GM21723 (cell line): ENCODE measurements at regions not wholly inside any gene's neighbourhood (a gene's known extent, or its start where the extent isn't known, plus 50 kb on each side); places are given as distances from the start of the nearest gene placed in this dataset.
"Not testable (repeated sequence)": the region's sequence is repeated elsewhere in the genome, so short reads cannot be mapped to it uniquely, and the experiment has no call there.

Experiments
- ATAC-seq: cut with Tn5 transposase; IDR thresholded peaks from one replicate; pipeline ENCODE4 v1.9.1; 2021; ENCODE audit warnings: mild to moderate bottlenecking, moderate library complexity; ENCODE audit not compliant: unreplicated experiment

DNA sequence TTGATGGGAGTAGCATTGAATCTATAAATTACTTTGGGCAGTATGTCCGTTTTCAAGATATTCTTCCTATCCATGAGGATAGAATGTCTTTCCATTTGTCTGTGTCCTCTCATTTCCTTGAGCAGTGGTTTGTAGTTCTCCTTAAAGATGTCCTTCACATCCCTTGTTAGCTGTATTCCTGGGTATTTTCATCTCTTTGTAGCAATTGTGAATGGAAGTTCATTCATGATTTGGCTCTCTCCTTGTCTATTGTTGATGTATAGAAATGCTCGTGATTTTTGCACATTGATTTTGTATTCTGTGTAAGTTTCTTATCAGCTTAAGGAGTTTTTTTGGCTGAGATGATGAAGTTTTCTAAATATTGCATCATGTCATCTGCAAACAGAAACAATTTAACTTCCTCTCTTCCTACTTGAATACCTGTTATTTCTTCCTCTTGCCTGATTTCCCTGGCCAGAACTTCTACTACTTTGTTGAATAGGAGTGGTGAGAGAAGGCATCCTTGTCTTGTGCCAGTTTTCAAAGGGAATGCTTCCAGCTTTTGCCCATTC lies 741.0 kb downstream of the TMTC2 start:
- not testable (repeated sequence) for ATAC-seq

DNA sequence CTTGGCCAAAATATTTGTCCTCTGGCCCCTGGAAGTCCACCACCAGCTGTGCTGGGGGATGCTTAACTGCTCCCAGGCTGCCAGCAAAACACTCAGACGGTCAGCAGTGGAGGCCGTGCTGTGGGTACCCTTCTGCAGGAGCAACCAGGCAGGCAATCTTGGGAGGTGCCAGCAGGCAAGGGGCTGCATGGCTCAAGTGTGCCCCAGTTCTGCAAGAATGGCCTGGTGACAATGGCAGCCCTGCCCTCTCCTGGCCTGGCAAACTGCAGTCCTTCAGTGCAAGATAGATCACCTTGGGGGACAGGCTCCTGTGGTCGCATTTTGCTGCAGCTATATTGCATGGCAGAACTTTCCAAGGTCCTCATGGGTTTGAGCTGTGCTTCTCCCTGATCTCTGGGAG lies 728.3 kb downstream of the TMTC2 start:
- no peak for ATAC-seq

DNA sequence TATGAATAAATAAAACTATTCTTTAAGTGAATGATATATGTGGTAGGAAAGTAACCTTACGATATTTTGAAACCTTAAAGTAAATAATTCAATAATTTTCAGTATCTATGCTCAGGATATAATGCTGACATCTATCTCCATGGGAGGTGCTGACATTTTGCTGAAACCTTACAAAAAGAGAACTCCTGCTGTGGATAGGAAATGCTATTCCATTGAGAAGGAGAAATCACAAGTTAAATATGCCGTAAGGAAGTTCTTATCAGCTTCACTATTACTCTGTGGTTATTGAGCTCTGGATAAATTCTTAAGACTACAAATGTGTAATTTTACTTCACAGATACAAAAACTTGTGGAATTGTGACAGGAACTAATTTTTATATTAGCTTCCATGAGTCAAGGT lies 722.1 kb downstream of the TMTC2 start:
- ATAC-seq, result no peak

DNA sequence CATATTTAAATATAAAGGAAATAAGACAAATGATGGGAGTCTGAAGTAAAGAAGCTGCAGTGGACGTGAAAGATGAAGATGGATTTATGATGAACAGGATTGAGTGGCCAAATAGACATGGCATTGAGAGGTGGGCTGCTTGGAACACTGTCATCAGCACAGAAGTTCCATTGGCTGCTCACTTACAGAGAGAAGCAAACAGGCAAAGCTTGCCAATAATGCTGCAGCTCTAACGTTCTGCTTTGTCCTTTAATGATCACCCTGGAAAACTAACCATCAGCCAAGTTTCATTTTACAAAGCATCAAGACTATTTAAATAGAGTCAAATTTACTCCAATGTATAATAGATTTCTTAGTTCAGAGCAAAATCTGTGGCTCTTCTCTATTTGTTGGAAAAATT lies 721.4 kb downstream of the TMTC2 start:
- ATAC-seq, result no peak

DNA sequence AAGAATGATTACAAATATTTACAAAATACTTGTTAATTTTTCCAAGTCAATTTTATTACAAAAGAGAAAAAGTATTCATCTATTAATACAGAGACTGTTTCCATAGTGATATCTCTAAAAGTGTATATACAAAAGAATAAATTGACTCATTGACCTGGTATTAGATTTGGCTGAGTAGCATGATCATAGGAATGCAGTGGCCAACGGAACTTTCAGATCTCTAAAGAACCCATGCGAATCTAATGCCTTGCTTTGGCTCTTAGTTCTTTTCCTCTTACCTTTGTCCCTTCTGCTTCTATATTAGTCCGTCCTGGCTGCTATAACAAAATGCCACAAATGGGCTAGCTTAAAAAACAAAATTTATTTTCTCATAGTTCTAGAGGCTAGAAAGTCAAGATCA lies 717.8 kb downstream of the TMTC2 start:
- ATAC-seq, result no peak

DNA sequence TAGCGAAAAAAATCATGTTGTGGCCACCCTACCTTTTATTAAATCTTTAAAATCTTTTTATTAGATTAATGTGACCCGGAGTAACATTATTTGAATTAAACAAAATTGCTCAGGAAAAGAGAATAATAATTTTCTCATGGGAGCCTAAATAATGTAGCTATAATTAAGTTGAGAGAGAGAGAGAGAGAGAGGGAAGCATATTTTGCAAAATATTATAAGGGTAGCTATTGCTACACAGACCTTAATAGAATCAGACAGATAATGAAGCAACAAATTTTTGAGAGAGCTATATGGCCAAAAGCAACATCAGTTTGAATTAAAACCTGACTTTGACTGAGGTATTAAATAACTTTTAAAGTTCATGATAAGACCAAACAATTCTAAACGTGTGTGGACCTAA lies 703.5 kb downstream of the TMTC2 start:
- no peak for ATAC-seq

DNA sequence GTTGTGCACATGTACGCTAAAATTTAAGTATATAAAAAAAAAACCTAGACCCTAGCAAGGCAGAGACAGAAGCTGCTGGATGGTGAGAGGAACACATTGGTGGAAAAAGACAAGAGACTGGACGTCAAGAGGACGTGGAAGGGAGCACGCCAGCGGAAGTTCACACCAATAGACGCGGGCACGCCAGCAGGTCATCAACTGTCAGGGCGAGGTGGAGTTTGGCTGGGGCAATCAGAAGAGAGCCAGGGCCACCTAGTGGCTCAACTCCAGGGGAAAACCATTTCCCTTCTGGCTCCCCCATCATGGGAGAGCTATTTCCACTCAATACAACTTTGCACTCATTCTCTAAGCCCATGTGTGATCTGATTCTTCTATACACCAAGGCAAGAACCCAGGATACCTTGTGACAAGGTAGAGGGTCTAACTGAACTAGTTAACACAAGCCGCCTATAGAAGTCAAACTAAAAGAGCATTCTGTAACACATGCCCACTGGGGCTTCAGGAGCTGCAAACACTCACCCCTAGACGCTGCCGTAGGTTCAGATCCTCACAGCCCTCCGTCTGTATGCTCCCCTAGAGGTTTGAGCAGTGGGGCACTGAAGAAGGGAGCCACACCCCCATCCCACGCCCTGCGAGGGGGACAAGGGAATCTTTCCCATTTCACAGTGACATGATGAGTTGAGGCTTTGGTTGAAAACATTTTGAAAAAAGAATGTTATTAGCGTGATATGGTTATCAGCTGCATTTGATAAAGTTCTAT lies 702.7 kb downstream of the TMTC2 start:
- no peak for ATAC-seq

DNA sequence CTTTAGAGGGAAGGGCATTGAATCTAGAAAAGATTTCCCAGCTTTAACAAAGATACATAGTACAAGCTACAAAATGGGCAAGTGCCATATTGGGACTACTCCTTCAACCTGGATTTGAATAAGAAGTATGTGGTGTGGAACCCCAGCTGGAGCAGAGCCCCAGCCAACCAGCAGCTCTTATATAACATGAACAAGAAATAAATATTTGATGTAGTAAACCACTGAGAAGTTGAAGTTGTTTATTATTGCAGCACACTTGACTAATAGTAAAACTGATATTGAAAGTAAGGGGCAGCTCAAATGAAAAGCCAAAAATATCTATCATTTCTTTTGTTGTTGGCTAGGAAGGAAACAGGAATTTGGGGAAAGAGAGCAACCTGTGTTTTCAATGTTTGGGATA lies 701.8 kb downstream of the TMTC2 start:
- ATAC-seq, result no peak

DNA sequence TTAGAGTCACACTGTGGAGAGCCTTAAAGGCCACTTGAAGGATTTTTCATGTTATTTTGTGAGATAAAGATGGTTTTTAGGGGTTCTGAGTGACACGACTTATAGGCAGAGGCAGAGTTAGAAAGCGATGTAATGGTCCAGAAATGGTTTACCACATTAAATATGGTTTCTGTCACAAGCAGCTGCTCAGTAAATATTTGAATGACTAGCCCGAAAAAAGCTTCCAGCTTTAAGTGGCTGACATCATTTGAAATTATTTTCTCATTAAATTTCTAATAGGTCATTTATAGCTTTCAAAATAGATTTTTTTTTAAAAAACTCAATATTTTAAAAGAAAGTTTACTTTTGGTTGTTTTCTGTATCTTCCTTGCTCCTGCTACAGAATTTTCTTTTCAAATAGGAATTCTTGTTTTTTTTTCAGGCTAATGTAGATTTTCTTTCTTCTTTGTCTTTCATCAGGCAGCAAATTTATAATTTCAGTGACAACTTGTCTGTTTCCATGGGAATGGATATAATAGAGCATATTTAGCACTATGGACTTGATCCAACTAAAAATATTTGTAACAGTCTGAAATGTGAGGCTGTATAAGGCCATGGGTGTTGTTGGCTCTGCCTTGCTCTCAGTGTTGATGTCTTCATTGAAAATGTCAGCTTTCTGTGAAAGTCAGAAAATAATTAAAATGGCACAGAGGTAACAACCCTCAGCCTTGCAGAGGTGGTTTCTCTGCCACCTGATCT lies 700.0 kb downstream of the TMTC2 start:
- no peak for ATAC-seq

DNA sequence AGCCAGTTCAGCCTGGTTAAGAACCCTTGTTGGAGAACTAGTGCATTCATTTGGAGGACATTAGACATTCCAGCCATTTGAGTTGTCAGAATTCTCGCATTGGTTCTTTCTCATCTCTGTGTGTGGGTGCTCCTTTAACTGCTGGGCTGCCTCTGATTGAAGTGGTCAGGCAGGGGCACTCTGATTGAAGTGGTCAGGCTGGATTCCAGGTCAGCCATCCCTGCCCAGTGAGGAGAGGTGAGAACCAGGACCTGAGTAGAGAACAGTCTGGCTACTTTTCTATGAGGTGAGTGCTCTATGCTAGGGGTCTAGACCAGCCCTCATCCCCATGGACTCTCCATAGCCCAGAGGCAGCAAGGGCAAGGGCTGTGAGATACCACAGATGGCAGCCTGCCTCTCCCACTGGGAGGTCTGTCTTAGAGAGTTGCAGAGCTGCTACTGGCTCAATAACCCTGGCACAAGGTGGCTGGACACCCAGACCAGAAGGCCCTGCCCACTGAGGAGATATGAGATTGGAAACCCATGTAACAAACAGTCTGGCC lies 691.6 kb downstream of the TMTC2 start:
- no peak for ATAC-seq

DNA sequence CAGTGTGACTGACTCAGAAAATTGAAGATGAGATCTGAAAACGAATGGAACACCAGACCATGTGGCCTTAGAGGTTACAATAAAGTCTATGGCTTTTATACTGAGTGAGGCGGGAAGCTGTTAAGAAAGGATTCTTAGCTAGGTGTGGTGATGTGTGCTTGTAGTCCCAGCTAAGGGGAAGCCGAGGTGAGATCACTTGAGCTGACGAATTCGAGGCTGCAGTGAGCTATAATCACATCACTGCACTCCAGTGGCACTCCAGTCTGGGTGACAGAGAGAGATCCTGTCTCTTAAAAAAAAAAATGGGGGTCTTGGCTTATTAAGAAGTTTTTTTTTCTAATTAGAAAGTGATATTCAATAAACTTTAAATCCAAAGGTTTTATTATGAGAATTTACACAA lies 678.6 kb downstream of the TMTC2 start:
- ATAC-seq, result no peak

DNA sequence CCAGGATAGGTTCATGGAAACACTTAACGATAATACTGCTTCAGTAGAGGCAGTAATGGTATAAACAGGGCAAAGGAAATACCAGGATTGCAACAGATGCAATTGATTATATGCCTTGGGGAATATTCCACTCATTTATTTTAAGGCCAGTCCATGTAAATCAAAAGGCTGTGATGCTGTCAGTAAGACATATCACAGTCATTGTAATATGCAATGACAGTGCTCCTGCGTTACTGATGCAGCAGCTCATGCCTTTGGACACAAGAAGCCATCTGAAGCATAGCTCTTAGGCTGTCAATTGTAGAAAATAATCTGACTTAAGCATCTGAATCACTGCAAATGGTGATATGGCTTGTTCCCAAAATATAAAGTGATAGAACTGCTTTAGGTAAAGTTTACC lies 674.8 kb downstream of the TMTC2 start:
- ATAC-seq, result no peak

DNA sequence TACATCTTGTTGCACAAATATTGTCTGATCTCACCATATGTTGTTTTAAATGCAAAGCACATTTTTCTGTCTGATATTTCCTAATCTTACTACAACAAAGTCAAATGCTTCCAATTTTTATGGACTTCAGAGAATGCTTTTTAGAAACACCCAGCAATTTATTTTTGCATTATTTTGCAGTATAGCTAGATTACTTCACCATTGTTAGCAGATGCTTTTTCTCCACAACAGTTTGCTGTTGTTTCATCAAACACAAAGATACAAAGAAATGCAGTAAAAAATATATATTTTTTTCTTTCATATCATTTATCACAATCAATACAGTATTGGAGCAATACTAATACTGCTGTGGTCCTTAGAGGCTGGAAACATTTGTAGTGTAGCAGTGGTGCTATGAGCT lies 674.4 kb downstream of the TMTC2 start:
- no peak for ATAC-seq

DNA sequence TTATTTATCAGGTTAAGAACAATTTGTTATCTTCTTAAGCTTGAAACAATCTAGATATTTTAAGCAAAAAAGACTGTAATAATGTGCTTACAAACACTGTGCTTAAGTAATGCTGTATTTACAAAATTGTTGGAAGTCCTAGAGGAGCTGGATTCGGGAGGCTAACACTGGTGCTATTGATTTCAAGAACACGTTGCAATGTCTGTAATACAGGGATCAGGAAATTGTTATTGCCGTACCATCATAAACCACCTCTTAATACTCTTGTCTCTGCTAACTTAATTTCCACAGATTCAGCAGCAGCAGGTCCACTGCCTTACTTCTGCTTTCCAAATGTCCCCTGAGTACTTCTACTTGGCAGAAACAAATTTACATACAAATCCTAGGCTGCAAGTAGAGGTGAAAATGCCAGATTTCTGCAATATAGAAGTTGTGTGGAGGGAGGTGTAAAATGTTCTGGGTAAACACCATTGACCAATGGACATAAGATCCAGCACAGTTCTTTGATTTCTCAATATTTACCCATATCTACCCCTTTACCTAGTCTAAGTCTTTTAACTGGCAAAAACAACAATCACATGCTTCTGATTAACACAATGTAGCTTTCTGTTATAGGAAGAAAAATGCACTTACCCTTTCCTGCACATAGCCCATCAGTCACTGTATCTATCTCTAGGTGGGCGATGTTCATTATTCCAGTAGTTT lies 663.4 kb downstream of the TMTC2 start:
- no peak for ATAC-seq

DNA sequence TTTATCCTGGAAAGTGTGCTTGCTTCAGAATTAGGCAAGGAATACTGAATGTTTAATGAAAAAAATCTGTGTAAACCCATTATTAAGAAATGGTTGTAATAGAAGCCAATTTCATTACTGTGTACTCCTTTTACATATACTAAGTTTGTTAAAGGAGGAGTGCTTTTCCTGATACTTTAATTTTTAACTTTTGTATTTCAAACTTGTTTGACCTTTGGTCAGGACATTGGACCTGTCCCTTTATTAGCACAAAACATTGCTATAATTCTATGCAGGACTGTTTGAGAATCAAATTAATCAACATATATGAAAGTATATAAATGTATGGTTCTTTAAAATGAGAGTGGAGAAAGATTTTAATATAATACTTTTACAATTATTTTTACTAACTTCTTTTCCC lies 659.6 kb downstream of the TMTC2 start:
- ATAC-seq, result no peak

DNA sequence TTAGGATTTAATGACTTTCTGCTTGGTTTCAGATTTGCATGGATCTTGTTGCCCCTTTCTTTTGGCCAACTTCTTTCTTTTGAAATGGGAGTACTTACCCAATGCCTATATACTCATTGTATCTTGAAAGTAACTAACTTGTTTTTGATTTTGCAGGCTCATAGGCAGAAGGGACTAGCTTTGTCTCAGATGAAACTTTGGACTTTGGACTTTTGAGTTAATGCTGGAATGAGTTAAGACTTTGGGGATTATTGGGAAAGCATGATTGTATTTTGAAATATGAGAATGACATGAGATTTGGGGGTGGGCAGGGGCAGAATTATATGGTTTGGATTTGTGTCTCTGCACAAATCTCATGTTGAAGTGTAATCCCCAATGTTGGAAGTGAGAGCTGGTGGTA lies 657.1 kb downstream of the TMTC2 start:
- ATAC-seq, result no peak

DNA sequence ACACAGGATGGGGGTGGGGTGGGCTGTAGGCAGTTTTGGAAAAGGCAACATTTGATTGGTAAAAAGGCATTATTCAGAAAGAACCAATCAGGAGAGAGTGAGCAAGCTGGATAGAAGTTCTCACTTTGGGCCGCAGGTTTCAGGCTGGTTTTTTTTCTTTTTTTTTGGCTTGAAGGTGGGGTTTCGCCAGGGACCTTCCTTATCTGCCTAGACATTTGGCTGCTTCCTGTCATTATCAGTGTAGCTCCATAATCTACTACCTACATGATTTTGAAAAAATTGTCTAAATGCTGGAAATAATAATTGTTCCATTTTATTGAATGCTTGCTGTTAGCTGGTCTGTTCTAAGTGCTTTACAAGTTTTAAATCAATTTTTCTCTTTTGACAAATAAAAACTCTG lies 649.0 kb downstream of the TMTC2 start:
- ATAC-seq, result no peak

DNA sequence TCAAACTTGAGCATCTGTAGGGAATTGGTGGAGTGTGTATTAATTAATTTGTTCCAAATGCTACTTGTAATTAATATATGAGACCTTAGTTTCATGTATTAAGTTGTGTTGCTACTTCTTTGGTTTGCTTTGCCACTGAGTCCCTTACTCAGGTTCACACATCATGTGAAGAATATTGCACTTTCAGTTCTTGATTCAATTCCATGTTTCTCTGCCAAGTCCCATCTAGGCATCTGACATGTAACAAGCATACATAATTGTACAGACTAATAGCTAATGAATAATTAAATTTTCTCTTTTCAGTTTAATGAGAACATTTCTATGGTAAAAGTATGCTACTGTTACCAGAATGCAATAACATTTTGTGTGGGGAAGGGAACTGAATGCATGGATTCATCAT lies 640.0 kb downstream of the TMTC2 start:
- no peak for ATAC-seq

DNA sequence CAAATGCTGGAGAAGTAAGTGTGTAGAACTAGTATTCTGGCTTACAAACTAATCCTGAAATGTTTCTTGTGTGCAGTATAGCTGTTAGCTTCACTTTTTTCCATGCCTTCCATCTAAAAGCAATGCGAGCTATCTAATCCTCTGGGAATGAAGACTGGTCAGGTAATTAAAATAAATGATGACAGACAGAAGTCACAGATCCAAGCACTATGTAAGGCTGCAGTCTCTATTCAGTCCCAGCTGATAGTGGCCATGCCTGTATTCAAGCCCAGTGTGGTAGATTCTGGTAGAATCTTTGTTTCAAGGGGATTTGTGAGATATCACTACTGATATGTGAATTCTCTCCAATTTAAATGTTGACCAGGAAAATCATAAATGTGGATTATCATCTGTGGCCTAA lies 637.2 kb downstream of the TMTC2 start:
- ATAC-seq, result no peak

DNA sequence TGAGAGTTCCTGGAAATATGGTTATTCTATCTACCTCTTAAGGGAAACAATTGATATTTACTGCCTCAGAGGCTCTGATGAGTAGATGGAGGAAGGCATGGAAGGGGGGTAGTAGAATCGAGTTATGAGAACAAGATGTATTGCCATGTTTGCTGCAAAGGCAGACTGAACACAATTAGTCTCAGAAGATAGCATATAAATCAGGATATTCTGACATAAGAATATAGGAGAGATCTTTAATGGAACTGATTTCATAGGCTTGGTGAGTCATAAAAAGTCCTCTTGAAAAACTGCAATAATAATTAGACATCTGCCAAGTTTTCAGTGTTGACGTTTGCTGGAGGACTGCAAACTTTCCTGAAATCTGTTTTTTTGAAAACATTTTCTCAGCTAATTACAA lies 636.1 kb downstream of the TMTC2 start:
- ATAC-seq, result no peak

DNA sequence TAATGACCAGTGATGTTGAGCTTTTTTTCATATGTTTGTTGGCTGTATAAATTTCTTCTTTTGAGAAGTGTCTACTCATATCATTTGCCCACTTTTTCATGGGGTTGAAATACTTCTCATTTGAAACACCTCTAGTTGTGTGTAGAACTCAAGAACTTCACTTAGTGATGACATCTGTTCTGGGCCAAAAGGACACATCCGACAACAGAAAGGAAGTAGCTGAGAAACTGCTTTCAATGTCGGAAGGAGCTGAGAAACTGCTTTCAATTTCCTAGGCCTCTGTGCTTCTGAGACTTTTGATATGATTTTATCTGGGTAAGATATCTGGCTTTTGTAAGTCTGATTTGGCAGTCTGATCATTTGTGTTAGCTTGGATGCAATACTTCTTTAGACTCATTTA lies 635.3 kb downstream of the TMTC2 start:
- ATAC-seq, result no peak
